ENCODE measurements at regions not wholly inside any gene's neighbourhood (a gene's known extent, or its start where the extent isn't known, plus 50 kb on each side); places are given as distances from the start of the nearest gene placed in this dataset.

DNA sequence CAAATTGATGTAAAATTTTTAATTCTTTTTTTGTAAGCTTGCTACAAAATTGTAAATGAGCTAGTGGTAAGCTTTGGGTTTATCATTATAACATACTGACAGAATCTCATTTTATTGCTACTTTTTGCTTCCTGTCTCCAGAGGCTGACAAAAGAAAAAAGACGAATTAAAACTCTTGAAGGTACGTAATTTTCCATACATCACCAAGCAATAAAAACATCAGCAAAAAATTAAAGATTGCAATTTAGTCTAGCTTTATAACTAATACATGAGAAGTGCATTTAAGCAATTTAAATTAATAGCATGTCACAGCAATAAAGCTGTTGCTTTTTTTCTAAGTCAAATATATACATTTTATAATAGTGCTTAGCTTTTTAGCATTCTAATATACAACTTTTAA lies 94.6 kb upstream of the SNTG2 start:
- no peak for TF ChIP-seq RFX5 (IDR thresholded peaks at IDR 0.05; ENCODE audit: low read length)
- TF ChIP-seq REST (IDR thresholded peaks at IDR 0.05; ENCODE audit: low read depth, low read length) = no peak
- TF ChIP-seq, protein P1, sequence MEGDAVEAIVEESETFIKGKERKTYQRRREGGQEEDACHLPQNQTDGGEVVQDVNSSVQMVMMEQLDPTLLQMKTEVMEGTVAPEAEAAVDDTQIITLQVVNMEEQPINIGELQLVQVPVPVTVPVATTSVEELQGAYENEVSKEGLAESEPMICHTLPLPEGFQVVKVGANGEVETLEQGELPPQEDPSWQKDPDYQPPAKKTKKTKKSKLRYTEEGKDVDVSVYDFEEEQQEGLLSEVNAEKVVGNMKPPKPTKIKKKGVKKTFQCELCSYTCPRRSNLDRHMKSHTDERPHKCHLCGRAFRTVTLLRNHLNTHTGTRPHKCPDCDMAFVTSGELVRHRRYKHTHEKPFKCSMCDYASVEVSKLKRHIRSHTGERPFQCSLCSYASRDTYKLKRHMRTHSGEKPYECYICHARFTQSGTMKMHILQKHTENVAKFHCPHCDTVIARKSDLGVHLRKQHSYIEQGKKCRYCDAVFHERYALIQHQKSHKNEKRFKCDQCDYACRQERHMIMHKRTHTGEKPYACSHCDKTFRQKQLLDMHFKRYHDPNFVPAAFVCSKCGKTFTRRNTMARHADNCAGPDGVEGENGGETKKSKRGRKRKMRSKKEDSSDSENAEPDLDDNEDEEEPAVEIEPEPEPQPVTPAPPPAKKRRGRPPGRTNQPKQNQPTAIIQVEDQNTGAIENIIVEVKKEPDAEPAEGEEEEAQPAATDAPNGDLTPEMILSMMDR (IDR thresholded peaks at IDR 0.05) = no peak
- no peak for TF ChIP-seq EZH2phosphoT487 (IDR thresholded peaks at IDR 0.05; ENCODE audit: borderline replicate concordance, low read depth)
- no peak for TF ChIP-seq POLR2AphosphoS5 (IDR thresholded peaks at IDR 0.05; ENCODE audit: low read depth, low read length)
- TF ChIP-seq RCOR1 (IDR thresholded peaks at IDR 0.05; ENCODE audit: low read length) = no peak
- TF ChIP-seq, protein P2, sequence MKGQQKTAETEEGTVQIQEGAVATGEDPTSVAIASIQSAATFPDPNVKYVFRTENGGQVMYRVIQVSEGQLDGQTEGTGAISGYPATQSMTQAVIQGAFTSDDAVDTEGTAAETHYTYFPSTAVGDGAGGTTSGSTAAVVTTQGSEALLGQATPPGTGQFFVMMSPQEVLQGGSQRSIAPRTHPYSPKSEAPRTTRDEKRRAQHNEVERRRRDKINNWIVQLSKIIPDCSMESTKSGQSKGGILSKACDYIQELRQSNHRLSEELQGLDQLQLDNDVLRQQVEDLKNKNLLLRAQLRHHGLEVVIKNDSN (IDR thresholded peaks at IDR 0.05; ENCODE audit: borderline replicate concordance, low read depth) = no peak
- no peak for TF ChIP-seq YY1 (IDR thresholded peaks at IDR 0.05; ENCODE audit: low read depth)
